ENCODE measurements at regions not wholly inside any gene's neighbourhood (a gene's known extent, or its start where the extent isn't known, plus 50 kb on each side); places are given as distances from the start of the nearest gene placed in this dataset.

DNA sequence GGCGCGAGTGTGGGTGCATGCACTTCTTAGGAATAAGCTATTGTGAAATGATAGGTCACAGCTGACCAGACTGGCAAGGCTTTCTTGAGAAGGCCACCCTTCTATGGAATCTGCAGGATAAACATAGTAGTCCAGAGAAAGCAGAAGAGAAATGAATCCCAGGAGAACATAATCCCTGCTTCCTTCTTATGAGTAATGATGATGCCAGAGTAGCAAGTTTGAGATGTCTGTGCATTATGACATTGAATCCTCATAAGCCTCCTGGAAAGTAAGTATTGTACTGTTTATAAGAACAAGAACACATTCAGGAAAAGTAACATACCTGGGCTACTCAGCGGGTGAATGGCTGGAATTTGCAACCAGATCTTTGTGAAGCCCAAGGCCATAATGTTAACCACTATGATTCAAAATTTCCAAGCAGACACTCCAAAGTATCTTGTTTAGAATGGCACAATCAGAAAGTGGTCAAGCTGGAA lies 272.1 kb upstream of the HS3ST1 start:
- intact Hi-C loops (cut with micrococcal nuclease), result no loop called here
- H3K4me3 Mint-ChIP-seq, result no peak overlapping the region
- no peak overlapping the region for H3K4me3 ChIP-seq (ENCODE audit: control extremely low read depth in 1 of 5, extremely low read depth in 1 of 5, insufficient read depth in 1 of 5, low read depth in 2 of 5, low read length in 4 of 5)
- TF ChIP-seq, protein P1, sequence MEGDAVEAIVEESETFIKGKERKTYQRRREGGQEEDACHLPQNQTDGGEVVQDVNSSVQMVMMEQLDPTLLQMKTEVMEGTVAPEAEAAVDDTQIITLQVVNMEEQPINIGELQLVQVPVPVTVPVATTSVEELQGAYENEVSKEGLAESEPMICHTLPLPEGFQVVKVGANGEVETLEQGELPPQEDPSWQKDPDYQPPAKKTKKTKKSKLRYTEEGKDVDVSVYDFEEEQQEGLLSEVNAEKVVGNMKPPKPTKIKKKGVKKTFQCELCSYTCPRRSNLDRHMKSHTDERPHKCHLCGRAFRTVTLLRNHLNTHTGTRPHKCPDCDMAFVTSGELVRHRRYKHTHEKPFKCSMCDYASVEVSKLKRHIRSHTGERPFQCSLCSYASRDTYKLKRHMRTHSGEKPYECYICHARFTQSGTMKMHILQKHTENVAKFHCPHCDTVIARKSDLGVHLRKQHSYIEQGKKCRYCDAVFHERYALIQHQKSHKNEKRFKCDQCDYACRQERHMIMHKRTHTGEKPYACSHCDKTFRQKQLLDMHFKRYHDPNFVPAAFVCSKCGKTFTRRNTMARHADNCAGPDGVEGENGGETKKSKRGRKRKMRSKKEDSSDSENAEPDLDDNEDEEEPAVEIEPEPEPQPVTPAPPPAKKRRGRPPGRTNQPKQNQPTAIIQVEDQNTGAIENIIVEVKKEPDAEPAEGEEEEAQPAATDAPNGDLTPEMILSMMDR (IDR thresholded peaks at IDR 0.05), result no peak
- TF ChIP-seq EZH2 (IDR thresholded peaks at IDR 0.05; ENCODE audit: borderline replicate concordance, insufficient read depth, low read depth, low read length, poor library complexity, severe bottlenecking), result no peak
- CTCF ChIA-PET, result no interaction called here
- POLR2A ChIA-PET, result no interaction called here
- no peaks in the 10 kb centered on the region for H3K9me3 ChIP-seq (ENCODE audit: control extremely low read depth in 1 of 3, control insufficient read depth in 2 of 3, insufficient read depth in 1 of 3, low read length in 2 of 3)
- H3K27me3 Mint-ChIP-seq, result no peaks in the 10 kb centered on the region
- no peak overlapping the region for H3K27ac ChIP-seq (ENCODE audit: low read length in 2 of 2)
- H4K20me1 ChIP-seq (ENCODE audit: control insufficient read depth, insufficient read depth, low read length, poor library complexity, severe bottlenecking), result no peaks in the 10 kb centered on the region
- ATAC-seq (ENCODE audit: low read depth) (no peak), DNase-seq (no peak)
- H3K4me1 ChIP-seq (ENCODE audit: control insufficient read depth in 2 of 2, insufficient read depth in 2 of 2, low read length in 2 of 2), result no peaks in the 10 kb centered on the region
- no peak overlapping the region for H3K9ac ChIP-seq (ENCODE audit: low read length)
- no peaks in the 10 kb centered on the region for H3K79me2 ChIP-seq (ENCODE audit: control insufficient read depth, insufficient read depth, low read length)
- no peaks in the 10 kb centered on the region for H3K36me3 ChIP-seq (replicated peaks in 1 of 2; ENCODE audit: control extremely low read depth in 1 of 2, control insufficient read depth in 1 of 2, extremely low read depth in 1 of 2, insufficient read depth in 2 of 2, low read length in 1 of 2)
- no peaks in the 10 kb centered on the region for H3K9me3 Mint-ChIP-seq (ENCODE audit: insufficient read depth)
- H2AFZ ChIP-seq (ENCODE audit: insufficient read depth, low read depth, low read length, poor library complexity, severe bottlenecking), result no peak overlapping the region
- H3K4me2 ChIP-seq (replicated peaks; ENCODE audit: low read depth, low read length, poor library complexity, severe bottlenecking), result no peak overlapping the region
- no peaks in the 10 kb centered on the region for H3K4me1 Mint-ChIP-seq
- WGBS (ENCODE audit: insufficient coverage), result 96% methylated on average over 3 of the region's 3 CpGs
- no peak overlapping the region for H3K27ac Mint-ChIP-seq
- no peaks in the 10 kb centered on the region for H3K27me3 ChIP-seq (replicated peaks in 1 of 4; ENCODE audit: control extremely low read depth in 1 of 4, control insufficient read depth in 3 of 4, insufficient read depth in 4 of 4, low read length in 3 of 4)

DNA sequence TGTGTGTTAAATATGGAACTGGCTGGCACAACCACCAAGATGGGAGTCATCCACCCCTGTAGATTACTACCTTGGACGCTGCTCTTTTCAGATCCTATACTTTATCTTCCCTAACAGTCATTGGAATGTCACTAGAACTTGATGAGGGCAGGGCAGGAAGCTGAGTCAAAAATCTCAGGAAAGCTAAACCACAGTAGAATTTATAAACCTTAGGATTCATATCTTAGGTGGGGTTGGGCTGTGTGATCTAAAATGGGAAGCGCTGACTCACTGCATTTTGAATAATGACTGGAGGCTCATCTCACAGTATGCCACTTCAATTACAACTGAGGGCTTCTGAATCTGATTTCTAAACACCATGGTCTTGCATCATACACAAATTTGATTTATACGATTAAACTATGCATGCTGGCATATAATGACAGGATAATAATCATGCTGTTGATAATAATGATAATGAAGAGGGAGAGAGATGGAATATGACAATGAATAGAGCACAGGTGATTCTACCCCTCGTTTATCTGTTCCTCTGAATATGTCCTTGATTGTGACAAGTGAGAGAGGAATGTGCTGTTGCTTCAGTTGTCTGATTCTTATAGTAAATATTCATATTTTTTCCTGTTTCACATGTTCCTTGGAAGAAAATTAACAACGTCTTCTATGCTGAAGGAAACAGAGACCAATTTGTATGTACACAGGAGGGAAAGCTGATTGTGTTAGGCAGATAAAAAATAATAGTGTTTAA lies 270.3 kb upstream of the HS3ST1 start:
- Mint-ChIP-seq H3K9me3 (ENCODE audit: insufficient read depth) (peaks cover 1% of the 10 kb centered on the region), H3K4me3 (no peak overlapping the region), H3K27ac (no peak overlapping the region), H3K27me3 (no peaks in the 10 kb centered on the region), H3K4me1 (no peaks in the 10 kb centered on the region)
- WGBS (ENCODE audit: insufficient coverage), result no CpG with 5 or more reads among the region's 5 CpGs
- no peaks in the 10 kb centered on the region for H3K79me2 ChIP-seq (ENCODE audit: control insufficient read depth, insufficient read depth, low read length)
- H3K9me3 ChIP-seq (ENCODE audit: control extremely low read depth in 1 of 3, control insufficient read depth in 2 of 3, insufficient read depth in 1 of 3, low read length in 2 of 3), result no peaks in the 10 kb centered on the region
- H3K36me3 ChIP-seq (replicated peaks in 1 of 2; ENCODE audit: control extremely low read depth in 1 of 2, control insufficient read depth in 1 of 2, extremely low read depth in 1 of 2, insufficient read depth in 2 of 2, low read length in 1 of 2), result no peaks in the 10 kb centered on the region
- ChIA-PET POLR2A (no interaction called here), CTCF (no interaction called here)
- DNase-seq, result no peak
- no peak overlapping the region for H3K27ac ChIP-seq (ENCODE audit: low read length in 2 of 2)
- no peaks in the 10 kb centered on the region for H4K20me1 ChIP-seq (ENCODE audit: control insufficient read depth, insufficient read depth, low read length, poor library complexity, severe bottlenecking)
- TF ChIP-seq, protein P1 (IDR thresholded peaks at IDR 0.05), result no peak
- no peak for TF ChIP-seq EZH2 (IDR thresholded peaks at IDR 0.05; ENCODE audit: borderline replicate concordance, insufficient read depth, low read depth, low read length, poor library complexity, severe bottlenecking)
- H3K4me2 ChIP-seq (replicated peaks; ENCODE audit: low read depth, low read length, poor library complexity, severe bottlenecking), result no peak overlapping the region
- H2AFZ ChIP-seq (ENCODE audit: insufficient read depth, low read depth, low read length, poor library complexity, severe bottlenecking), result no peak overlapping the region
- ATAC-seq (ENCODE audit: low read depth), result no peak
- H3K4me1 ChIP-seq (ENCODE audit: control insufficient read depth in 2 of 2, insufficient read depth in 2 of 2, low read length in 2 of 2), result no peaks in the 10 kb centered on the region
- no peak overlapping the region for H3K9ac ChIP-seq (ENCODE audit: low read length)
- H3K27me3 ChIP-seq (replicated peaks in 1 of 4; ENCODE audit: control extremely low read depth in 1 of 4, control insufficient read depth in 3 of 4, insufficient read depth in 4 of 4, low read length in 3 of 4), result no peaks in the 10 kb centered on the region
- no peak overlapping the region for H3K4me3 ChIP-seq (ENCODE audit: control extremely low read depth in 1 of 5, extremely low read depth in 1 of 5, insufficient read depth in 1 of 5, low read depth in 2 of 5, low read length in 4 of 5)
- intact Hi-C loops (cut with micrococcal nuclease), result no loop called here

Measured in B cell (primary cell).